Activated T-cell treated with anti-CD3 and anti-CD28 coated beads, Interleukin-2, amount 50 U/mL, for 72 hours (primary cell): ENCODE measurements at regions not wholly inside any gene's neighbourhood (a gene's known extent, or its start where the extent isn't known, plus 50 kb on each side); places are given as distances from the start of the nearest gene placed in this dataset.

Experiments used
- ATAC-seq, 2 donors: fragments of 150-1000 bp; cut with Tn5 transposase; replicated peaks in 1 of 2; 2 replicates each; pipeline ENCODE4 v1.10.0; 2021; ENCODE audit warnings: moderate library complexity in 2 of 2, mild to moderate bottlenecking in 1 of 2
- DNase-seq, 2 donors: peaks; one replicate each; pipeline ENCODE4 v3.0.0; 2021 to 2022; ENCODE audit warnings: mixed read lengths in 1 of 2
- H3K27ac Mint-ChIP-seq: one replicate; pipeline ENCODE4 v1.8.0; 2022; ENCODE audit warnings: mild to moderate bottlenecking, moderate library complexity, mixed read lengths
- H3K27me3 Mint-ChIP-seq: one replicate; pipeline ENCODE4 v1.8.0; 2022; ENCODE audit warnings: low read depth, mixed read lengths
- H3K36me3 Mint-ChIP-seq, 2 donors: one replicate each; pipeline ENCODE4 v1.8.0; 2022; ENCODE audit warnings: mixed read lengths in 2 of 2, mild to moderate bottlenecking in 1 of 2; ENCODE audit not compliant: insufficient read depth in 2 of 2
- H3K4me1 Mint-ChIP-seq: one replicate; pipeline ENCODE4 v1.8.0; 2022; ENCODE audit warnings: low read depth, mixed read lengths
- H3K4me3 Mint-ChIP-seq, 2 donors: one replicate each; pipeline ENCODE4 v1.8.0; 2022; ENCODE audit warnings: mild to moderate bottlenecking in 2 of 2, mixed read lengths in 2 of 2, moderate library complexity in 2 of 2
- H3K9me3 Mint-ChIP-seq, 2 donors: one replicate each; pipeline ENCODE4 v1.8.0; 2022; ENCODE audit warnings: mixed read lengths in 2 of 2

DNA sequence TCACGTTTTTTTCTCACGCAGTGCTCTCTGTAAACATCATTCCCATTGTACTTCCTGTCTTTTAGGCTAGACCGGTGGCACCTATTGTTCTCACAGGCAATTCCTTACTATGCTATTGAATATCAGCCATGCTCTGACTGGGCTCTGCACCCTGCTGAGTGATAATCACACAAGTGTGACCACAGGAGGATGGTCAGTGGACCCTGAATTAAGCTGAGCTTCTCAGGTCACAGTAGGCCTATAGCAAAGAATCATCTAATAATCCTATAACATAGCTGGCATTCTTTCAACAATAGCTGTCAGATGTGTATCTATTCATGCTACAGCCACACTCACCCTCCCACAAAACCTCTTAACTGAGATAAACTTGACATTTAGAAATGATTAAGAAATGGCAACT is 2399.8 kb upstream of the TENM3 start:
- no peaks in the 10 kb centered on the region for H3K4me1 Mint-ChIP-seq

GRCh38 chr4:179855469-179855868 is 2387.7 kb upstream of the TENM3 start:
- no peaks in the 10 kb centered on the region for H3K4me1 Mint-ChIP-seq
- H3K36me3 Mint-ChIP-seq, result no peaks in the 10 kb centered on the region
- DNase-seq, result no peak
- H3K9me3 Mint-ChIP-seq, result peaks cover 1 to 3% of the 10 kb centered on the region in 2 donors
- ATAC-seq, result no peak
- no peaks in the 10 kb centered on the region for H3K27me3 Mint-ChIP-seq
- H3K27ac Mint-ChIP-seq, result no peak overlapping the region
- H3K4me3 Mint-ChIP-seq, result no peak overlapping the region

More for the DNA sequence above, 2399.8 kb upstream of the TENM3 start:
- no peak for ATAC-seq
- no peaks in the 10 kb centered on the region for H3K27me3 Mint-ChIP-seq
- peaks cover 1 to 4% of the 10 kb centered on the region in 2 donors for H3K9me3 Mint-ChIP-seq
- H3K36me3 Mint-ChIP-seq, result no peaks in the 10 kb centered on the region
- no peak overlapping the region for H3K4me3 Mint-ChIP-seq
- no peak overlapping the region for H3K27ac Mint-ChIP-seq
- DNase-seq, result no peak

- no peaks in the 10 kb centered on the region for H3K4me1 Mint-ChIP-seq
Observed at GRCh38 chr4:179858221-179858620, 2385.0 kb upstream of the TENM3 start.

DNA sequence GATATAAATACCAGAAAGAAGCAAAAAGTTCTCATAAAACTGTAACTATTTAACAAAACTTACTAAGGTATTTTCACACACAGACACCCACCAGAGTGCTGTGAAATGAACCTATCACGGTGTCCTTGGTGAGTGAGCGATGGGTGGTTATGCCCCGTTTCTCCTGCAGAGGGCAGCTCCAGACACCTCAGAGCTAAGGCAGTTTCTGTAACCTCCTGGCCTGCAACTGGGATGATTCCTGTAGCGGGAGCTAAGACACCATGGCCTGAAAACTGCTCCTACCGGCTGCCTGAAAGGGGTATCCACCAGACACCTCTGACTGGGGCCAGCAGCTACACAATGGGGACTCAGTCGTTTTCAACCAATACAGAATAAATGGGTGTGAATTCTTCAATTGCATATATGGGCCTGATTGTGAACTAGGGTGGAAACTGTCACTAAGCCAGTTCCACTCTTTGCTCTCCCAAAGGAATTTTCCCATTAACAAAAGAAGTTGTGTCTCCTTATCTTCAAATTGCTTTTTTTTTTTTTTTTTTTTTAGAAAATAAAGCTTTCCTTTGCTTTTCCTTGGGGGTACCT is 2375.8 kb upstream of the TENM3 start:
- no peaks in the 10 kb centered on the region for H3K27me3 Mint-ChIP-seq
- ATAC-seq (no peak), DNase-seq (peak; percentile 21 to 28)
- H3K4me3 Mint-ChIP-seq, result no peak overlapping the region
- no peaks in the 10 kb centered on the region for H3K36me3 Mint-ChIP-seq
- H3K4me1 Mint-ChIP-seq, result no peaks in the 10 kb centered on the region
- no peak overlapping the region for H3K27ac Mint-ChIP-seq
- peaks cover 2% of the 10 kb centered on the region in 2 donors for H3K9me3 Mint-ChIP-seq

More at GRCh38 chr4:179858221-179858620, 2385.0 kb upstream of the TENM3 start:
- Mint-ChIP-seq H3K27ac (no peak overlapping the region), H3K4me3 (no peak overlapping the region), H3K9me3 (peaks cover 2% of the 10 kb centered on the region in 2 donors), H3K27me3 (no peaks in the 10 kb centered on the region), H3K36me3 (no peaks in the 10 kb centered on the region)
- ATAC-seq (no peak), DNase-seq (no peak)

DNA sequence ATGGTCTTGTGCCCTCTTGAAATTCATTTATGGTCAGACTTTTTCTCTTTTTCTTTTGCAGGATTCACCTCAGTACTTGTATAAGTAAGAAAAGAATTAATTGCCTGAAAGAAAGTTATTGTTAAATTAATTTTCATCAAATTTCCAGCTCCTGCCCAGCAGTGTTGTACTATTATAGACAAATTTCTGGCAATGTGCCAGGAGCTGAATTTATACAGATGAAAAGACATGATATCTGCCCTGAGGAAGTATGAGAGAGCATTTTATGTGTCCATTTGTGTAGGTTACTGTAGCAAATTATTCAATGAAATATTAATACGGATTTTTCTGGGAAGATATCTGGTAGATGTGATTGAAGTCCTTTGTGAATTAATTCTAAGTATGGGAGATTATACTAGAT is 2371.5 kb upstream of the TENM3 start:
- Mint-ChIP-seq H3K27me3 (no peaks in the 10 kb centered on the region), H3K27ac (no peak overlapping the region), H3K4me3 (no peak overlapping the region), H3K36me3 (no peaks in the 10 kb centered on the region), H3K4me1 (no peaks in the 10 kb centered on the region), H3K9me3 (peaks cover 0 to 4% of the 10 kb centered on the region in 2 donors)
- DNase-seq, result no peak
- no peak for ATAC-seq

GRCh38 chr4:179872755-179873154 is 2370.4 kb upstream of the TENM3 start:
- Mint-ChIP-seq H3K9me3 (peaks cover 0 to 3% of the 10 kb centered on the region in 2 donors), H3K27me3 (no peaks in the 10 kb centered on the region), H3K36me3 (no peaks in the 10 kb centered on the region), H3K27ac (no peak overlapping the region), H3K4me1 (no peaks in the 10 kb centered on the region), H3K4me3 (no peak overlapping the region)
- DNase-seq (no peak), ATAC-seq (no peak)

- Mint-ChIP-seq H3K9me3 (peaks cover 2 to 7% of the 10 kb centered on the region in 2 donors), H3K4me1 (no peaks in the 10 kb centered on the region), H3K27me3 (no peaks in the 10 kb centered on the region), H3K4me3 (no peak overlapping the region), H3K27ac (no peak overlapping the region), H3K36me3 (no peaks in the 10 kb centered on the region)
- no peak for ATAC-seq
- DNase-seq, result no peak
Observed at GRCh38 chr4:179880756-179881155, 2362.4 kb upstream of the TENM3 start.

- Mint-ChIP-seq H3K27ac (no peak overlapping the region), H3K4me3 (no peak overlapping the region), H3K36me3 (no peaks in the 10 kb centered on the region), H3K9me3 (peaks cover 2 to 5% of the 10 kb centered on the region in 2 donors), H3K27me3 (no peaks in the 10 kb centered on the region), H3K4me1 (no peaks in the 10 kb centered on the region)
- no peak for ATAC-seq
- no peak for DNase-seq
Observed at GRCh38 chr4:179894066-179894778, 2349.0 kb upstream of the TENM3 start.

GRCh38 chr4:179919587-179919986 is 2323.6 kb upstream of the TENM3 start:
- Mint-ChIP-seq H3K4me3 (no peak overlapping the region), H3K27me3 (no peaks in the 10 kb centered on the region), H3K4me1 (no peaks in the 10 kb centered on the region), H3K36me3 (peaks cover 0 to 2% of the 10 kb centered on the region in 2 donors), H3K9me3 (peaks cover 4 to 8% of the 10 kb centered on the region in 2 donors), H3K27ac (no peak overlapping the region)
- no peak for ATAC-seq
- no peak for DNase-seq

DNA sequence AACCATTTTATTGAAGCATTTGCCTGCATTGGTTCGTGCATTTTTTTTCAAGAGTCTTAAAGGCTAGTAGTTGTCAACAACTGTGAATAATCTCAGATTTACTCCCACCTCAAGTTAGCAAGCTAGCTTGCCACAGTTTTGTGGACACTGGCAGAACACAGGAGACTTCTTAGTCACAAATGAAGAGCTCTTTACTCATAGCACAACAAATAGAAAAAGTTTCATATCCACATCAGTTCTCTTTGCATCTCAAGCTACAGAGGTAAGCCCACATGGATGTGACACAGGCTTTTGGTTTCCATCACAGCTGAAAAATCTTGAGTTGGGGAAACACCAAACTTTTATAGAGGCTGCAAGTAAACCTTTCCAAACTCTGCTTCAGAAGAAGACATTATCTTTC is 2315.7 kb upstream of the TENM3 start:
- no peaks in the 10 kb centered on the region for H3K4me1 Mint-ChIP-seq
- no peaks in the 10 kb centered on the region for H3K27me3 Mint-ChIP-seq
- peaks cover 0 to 1% of the 10 kb centered on the region in 2 donors for H3K36me3 Mint-ChIP-seq
- H3K4me3 Mint-ChIP-seq, result no peak overlapping the region
- H3K9me3 Mint-ChIP-seq, result peaks cover 5 to 9% of the 10 kb centered on the region in 2 donors
- DNase-seq, result no peak
- H3K27ac Mint-ChIP-seq, result no peak overlapping the region
- ATAC-seq, result no peak

GRCh38 chr4:179941911-179942310 is 2301.3 kb upstream of the TENM3 start:
- H3K27ac Mint-ChIP-seq, result no peak overlapping the region
- ATAC-seq, result no peak

DNA sequence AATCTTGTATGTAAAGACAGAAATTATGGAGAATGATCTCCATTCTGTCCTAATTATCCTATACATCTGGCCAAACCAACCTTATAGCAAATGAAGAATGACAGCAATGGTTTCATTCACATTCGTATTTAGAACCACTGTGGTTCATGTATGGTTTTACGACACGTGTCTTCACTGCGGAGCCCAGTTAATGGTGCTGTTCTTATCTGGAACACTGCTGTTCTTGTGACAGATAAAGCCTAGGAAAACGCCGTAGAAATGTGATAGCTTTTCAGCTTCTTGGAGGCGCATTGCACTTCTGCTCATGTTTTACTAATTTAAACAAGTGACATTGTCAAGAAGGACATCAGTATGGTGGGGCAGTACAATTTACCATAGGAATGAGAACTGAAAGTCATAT is 2266.4 kb upstream of the TENM3 start:
- DNase-seq (no peak), ATAC-seq (no peak)
- Mint-ChIP-seq H3K36me3 (no peaks in the 10 kb centered on the region), H3K4me3 (no peak overlapping the region), H3K27me3 (no peaks in the 10 kb centered on the region), H3K27ac (no peak overlapping the region), H3K4me1 (no peaks in the 10 kb centered on the region), H3K9me3 (peaks cover 2 to 3% of the 10 kb centered on the region in 2 donors)

More at GRCh38 chr4:179941911-179942310, 2301.3 kb upstream of the TENM3 start:
- H3K4me3 Mint-ChIP-seq, result no peak overlapping the region
- no peaks in the 10 kb centered on the region for H3K27me3 Mint-ChIP-seq
- no peaks in the 10 kb centered on the region for H3K4me1 Mint-ChIP-seq
- H3K36me3 Mint-ChIP-seq, result no peaks in the 10 kb centered on the region
- DNase-seq, result no peak
- H3K9me3 Mint-ChIP-seq, result peaks cover 9 to 10% of the 10 kb centered on the region in 2 donors

DNA sequence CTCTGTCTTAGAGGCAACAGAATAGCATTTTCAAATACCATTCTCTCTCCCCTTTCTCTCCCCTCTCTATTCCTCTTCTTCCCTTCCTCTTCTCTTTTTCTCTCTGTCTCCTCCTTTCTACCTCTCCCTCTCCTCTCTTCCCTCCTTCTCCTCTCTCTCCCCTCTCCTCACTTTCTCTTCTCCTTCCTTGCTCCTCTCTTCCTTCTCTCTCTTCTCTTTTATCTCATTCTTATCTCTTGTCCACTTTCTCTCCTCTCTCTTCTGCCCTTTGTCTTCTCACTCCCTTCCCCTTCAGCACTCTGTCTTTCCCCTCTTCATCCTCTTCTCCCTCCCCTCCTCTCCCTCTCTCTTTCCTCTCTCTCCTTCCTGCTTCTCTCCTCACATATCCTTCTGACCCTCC is 2265.8 kb upstream of the TENM3 start:
- no peaks in the 10 kb centered on the region for H3K36me3 Mint-ChIP-seq
- H3K4me1 Mint-ChIP-seq, result no peaks in the 10 kb centered on the region
- no peak for ATAC-seq
- H3K4me3 Mint-ChIP-seq, result no peak overlapping the region
- DNase-seq, result no peak
- no peak overlapping the region for H3K27ac Mint-ChIP-seq
- peaks cover 2 to 3% of the 10 kb centered on the region in 2 donors for H3K9me3 Mint-ChIP-seq
- no peaks in the 10 kb centered on the region for H3K27me3 Mint-ChIP-seq

DNA sequence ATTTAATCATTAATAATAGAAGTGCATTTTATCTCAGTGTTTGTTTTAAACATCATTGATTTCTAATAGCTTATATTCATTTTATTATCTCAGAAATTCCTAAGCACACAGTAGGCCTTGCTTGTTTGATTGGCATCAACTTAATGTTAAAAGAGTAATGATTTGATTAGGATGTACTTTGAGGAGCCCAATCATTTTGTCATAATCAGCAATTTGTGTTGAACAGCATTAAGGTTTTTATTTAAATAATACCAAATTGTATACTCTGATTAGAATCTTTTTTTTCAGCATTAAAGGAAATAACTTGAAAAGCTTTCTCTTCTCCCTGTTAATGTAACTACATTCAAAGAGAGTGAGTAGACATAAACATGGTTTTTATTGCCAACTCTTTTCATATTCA is 2262.0 kb upstream of the TENM3 start:
- no peaks in the 10 kb centered on the region for H3K9me3 Mint-ChIP-seq
- H3K4me3 Mint-ChIP-seq, result no peak overlapping the region
- H3K36me3 Mint-ChIP-seq, result no peaks in the 10 kb centered on the region
- no peak overlapping the region for H3K27ac Mint-ChIP-seq
- H3K4me1 Mint-ChIP-seq, result no peaks in the 10 kb centered on the region
- H3K27me3 Mint-ChIP-seq, result no peaks in the 10 kb centered on the region
- no peak for DNase-seq
- ATAC-seq, result no peak
